Vagina (tissue), 2 donors: ENCODE measurements at regions not wholly inside any gene's neighbourhood (a gene's known extent, or its start where the extent isn't known, plus 50 kb on each side); places are given as distances from the start of the nearest gene placed in this dataset.

ENCODE experiments used
- CTCF ChIP-seq, 3 experiments: fragments of 450-650 bp in 2 of 3; fragments of 200-600 bp in 1 of 3; sonication (generic) in 1 of 3; IDR thresholded peaks; one replicate each; pipeline ENCODE4 v1.5.1; 2017 to 2019; ENCODE audit warnings: antibody characterized with exemption in 3 of 3, mild to moderate bottlenecking in 2 of 3, moderate library complexity in 2 of 3
- POLR2AphosphoS5 ChIP-seq, 2 donors: sonication (generic); formaldehyde crosslinking; IDR thresholded peaks; one replicate each; pipeline ENCODE4 v1.9.0; 2017; ENCODE audit warnings: antibody characterized with exemption in 2 of 2, mild to moderate bottlenecking in 2 of 2, low read depth in 1 of 2; ENCODE audit not compliant: insufficient read depth in 1 of 2

GRCh38 chr12:74903522-74903921 lies 306.1 kb downstream of the KCNC2 start:
- TF ChIP-seq CTCF (IDR thresholded peaks at IDR 0.05) (no peak), POLR2AphosphoS5 (IDR thresholded peaks at IDR 0.05; ENCODE audit: insufficient read depth in 1 of 2, low read depth in 1 of 2) (no peak)
